NCI-H2081 treated with DMSO at 0.1 percent for 48 hours (cell line): ENCODE measurements at regions not wholly inside any gene's neighbourhood (a gene's known extent, or its start where the extent isn't known, plus 50 kb on each side); places are given as distances from the start of the nearest gene placed in this dataset.
A peak's percentile ranks its signal among the peaks of the same experiment; 100 is the strongest.
"Not testable (repeated sequence)": the region's sequence is repeated elsewhere in the genome, so short reads cannot be mapped to it uniquely, and the experiment has no call there.

Experiments used
- DNase-seq: peaks from one replicate; lab custom pipeline; 2025; lab: John Stamatoyannopoulos, UW

DNA sequence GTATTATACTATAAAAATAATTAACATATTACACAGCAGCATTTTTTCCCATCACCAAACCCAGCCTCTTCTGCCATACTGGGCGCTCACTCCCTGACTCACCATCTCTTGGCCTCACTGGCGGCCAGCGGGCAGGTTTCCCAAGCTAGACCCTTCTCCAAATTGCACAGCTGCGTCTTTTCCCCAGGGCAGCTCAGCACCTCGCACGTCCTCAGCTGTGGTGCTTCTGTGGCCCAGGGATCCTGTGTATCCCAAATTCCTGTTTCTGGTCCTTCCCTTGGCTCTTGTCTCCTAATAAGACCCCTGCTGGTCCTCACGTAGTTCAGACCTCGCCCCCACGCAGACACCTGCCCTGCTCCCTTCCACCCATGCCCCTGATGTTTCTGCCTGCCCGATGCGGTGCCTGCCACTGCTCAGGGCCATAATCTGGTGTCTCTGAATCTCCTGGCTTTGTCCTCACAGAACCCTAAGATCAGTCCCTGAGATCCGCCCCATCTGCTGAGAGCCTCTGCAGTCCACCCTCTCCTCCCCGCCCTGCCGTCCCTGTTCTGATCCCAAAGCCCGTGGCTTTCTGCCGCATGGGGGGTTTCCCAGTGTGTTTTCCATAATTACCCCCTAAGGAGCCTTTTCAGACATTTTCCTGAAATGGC is 290.1 kb downstream of the TCERG1L start:
- no peak for DNase-seq

- no peak for DNase-seq
Observed at GRCh38 chr10:131021969-131022368, 289.6 kb downstream of the TCERG1L start.

- no peak for DNase-seq
Observed at GRCh38 chr10:131022369-131022768, 289.2 kb downstream of the TCERG1L start.

GRCh38 chr10:131022981-131023380 is 288.5 kb downstream of the TCERG1L start:
- DNase-seq, result no peak

GRCh38 chr10:131024259-131025131 is 287.0 kb downstream of the TCERG1L start:
- DNase-seq, result no peak

DNA sequence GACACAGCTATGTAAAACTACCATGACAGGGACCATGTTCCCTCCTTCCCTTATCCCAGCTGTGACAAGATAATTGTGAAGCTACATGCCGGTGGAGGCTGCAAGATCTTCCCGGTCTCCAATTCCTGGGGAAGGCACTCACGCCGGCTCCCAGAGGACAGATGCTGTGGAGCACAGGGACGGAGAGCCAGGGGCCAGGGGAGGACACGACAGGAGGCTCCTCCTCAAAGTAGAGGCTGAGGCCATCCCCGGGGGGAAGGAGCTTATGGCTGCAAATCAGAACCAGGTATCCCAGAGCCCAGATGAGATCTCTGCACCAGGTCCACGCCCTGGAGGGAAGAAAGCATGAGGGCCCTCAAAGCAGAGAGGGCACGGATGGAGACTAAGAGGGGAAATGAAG is 286.2 kb downstream of the TCERG1L start:
- DNase-seq, result no peak

- no peak for DNase-seq
Observed at GRCh38 chr10:131027256-131027655, 284.3 kb downstream of the TCERG1L start.

- DNase-seq, result no peak
Observed at GRCh38 chr10:131031346-131031745, 280.2 kb downstream of the TCERG1L start.

GRCh38 chr10:131032329-131033165 is 279.0 kb downstream of the TCERG1L start:
- no peak for DNase-seq

- no peak for DNase-seq
Observed at GRCh38 chr10:131033166-131034085, 278.1 kb downstream of the TCERG1L start.

DNA sequence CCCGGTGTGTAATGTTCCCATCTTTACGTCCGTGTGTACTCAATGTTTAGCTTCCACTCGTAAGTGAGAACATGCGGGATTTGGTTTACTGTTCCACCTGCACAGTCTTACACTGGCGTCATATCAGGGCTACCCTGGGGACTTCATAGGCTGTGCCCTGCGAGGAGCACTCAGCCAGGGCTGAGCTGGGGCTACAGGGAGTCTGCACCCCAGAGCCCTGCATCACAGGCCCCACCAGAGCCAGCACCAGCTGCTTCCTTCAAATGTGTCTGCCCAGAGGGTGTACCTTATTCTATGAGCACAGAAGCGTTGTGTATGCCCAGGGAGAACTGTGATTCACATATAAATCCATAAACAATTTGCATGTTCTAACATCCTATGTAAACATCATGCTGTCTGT is 277.1 kb downstream of the TCERG1L start:
- no peak for DNase-seq

- no peak for DNase-seq
Observed at GRCh38 chr10:131035779-131036178, 275.7 kb downstream of the TCERG1L start.

- no peak for DNase-seq
Observed at GRCh38 chr10:131038056-131038455, 273.5 kb downstream of the TCERG1L start.

GRCh38 chr10:131041031-131041430 is 270.5 kb downstream of the TCERG1L start:
- DNase-seq, result no peak

GRCh38 chr10:131041441-131041840 is 270.1 kb downstream of the TCERG1L start:
- peak; percentile 3 for DNase-seq

- not testable (repeated sequence) for DNase-seq
Observed at GRCh38 chr10:131042015-131042414, 269.5 kb downstream of the TCERG1L start.
